ENCODE measurements at regions not wholly inside any gene's neighbourhood (a gene's known extent, or its start where the extent isn't known, plus 50 kb on each side); places are given as distances from the start of the nearest gene placed in this dataset.

DNA sequence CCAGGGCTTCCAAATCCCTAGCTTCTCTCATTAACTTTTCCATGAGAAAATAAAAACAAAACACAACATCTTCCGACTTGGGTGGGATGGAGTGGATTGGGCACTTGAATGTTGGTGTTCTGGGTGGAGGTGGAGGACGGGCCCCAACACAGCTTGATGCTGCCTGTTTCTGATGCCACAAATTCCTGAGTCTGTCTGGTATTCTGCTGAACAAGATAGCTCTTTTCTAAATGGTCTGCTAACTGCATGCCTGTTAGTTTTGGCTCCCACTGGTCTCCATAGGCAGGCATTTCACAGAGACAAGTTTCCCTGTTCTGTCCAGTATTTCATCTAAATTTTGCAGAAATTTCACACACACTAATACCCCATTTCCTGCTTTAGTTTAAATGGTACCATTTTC lies 160.9 kb upstream of the FZD8 start:
- H2AK5ac ChIP-seq (ENCODE audit: low read depth, low read length), result no peak overlapping the region
- H3K9ac ChIP-seq (ENCODE audit: low read depth, low read length, poor library complexity), result no peak overlapping the region
- H3K23ac ChIP-seq (ENCODE audit: low read depth, low read length, poor library complexity), result no peak overlapping the region
- no peak overlapping the region for H2BK12ac ChIP-seq (ENCODE audit: low read length)
- no peak overlapping the region for H3K4ac ChIP-seq (ENCODE audit: low read length)
- no peak overlapping the region for H4K91ac ChIP-seq (ENCODE audit: low read depth, low read length, poor library complexity)
- H2BK5ac ChIP-seq (ENCODE audit: low read length), result no peak overlapping the region
- H4K8ac ChIP-seq (ENCODE audit: low read depth, low read length), result no peak overlapping the region
- peak overlapping the region; percentile 45 for H3K27ac ChIP-seq (replicated peaks; ENCODE audit: low read length)
- H3K18ac ChIP-seq (ENCODE audit: low read length), result no peak overlapping the region
- no peak for DNase-seq (ENCODE audit: low spot score)
- H3K14ac ChIP-seq (ENCODE audit: low read length), result no peak overlapping the region
- no peaks in the 10 kb centered on the region for H3K36me3 ChIP-seq (replicated peaks in 1 of 2; ENCODE audit: control insufficient read depth in 2 of 2, insufficient read depth in 2 of 2, low read length in 2 of 2)
- peaks cover 0 to 5% of the 10 kb centered on the region in 2 donors for H3K4me1 ChIP-seq (ENCODE audit: control insufficient read depth in 2 of 2, insufficient read depth in 1 of 2, low read depth in 1 of 2, low read length in 2 of 2)
- no peak overlapping the region for H3K4me3 ChIP-seq (ENCODE audit: low read length in 2 of 2)
- no peak overlapping the region for H2BK15ac ChIP-seq (ENCODE audit: low read length)
- no CpG with 5 or more reads among the region's 2 CpGs for WGBS, 2 donors (ENCODE audit: extremely low coverage in 2 of 2, insufficient read length in 2 of 2, insufficient replicate concordance in 1 of 2)
- H2BK120ac ChIP-seq (ENCODE audit: low read depth, low read length), result no peak overlapping the region
- no peak overlapping the region for H3K4me2 ChIP-seq (ENCODE audit: insufficient read depth, low read length, poor library complexity, severe bottlenecking)
- no peak overlapping the region for H2AFZ ChIP-seq (ENCODE audit: low read length)
- no peaks in the 10 kb centered on the region for H3K9me3 ChIP-seq (replicated peaks in 1 of 2; ENCODE audit: control insufficient read depth in 2 of 2, insufficient read depth in 1 of 2, low read depth in 1 of 2, low read length in 2 of 2)
- no peaks in the 10 kb centered on the region for H3K79me1 ChIP-seq (ENCODE audit: low read depth, low read length)
- H3K27me3 ChIP-seq (ENCODE audit: control insufficient read depth in 3 of 3, insufficient read depth in 3 of 3, low read depth in 1 of 3, low read length in 3 of 3), result no peaks in the 10 kb centered on the region

- no peak overlapping the region for H2BK12ac ChIP-seq (ENCODE audit: low read length)
- no peak overlapping the region for H3K4ac ChIP-seq (ENCODE audit: low read length)
- no peaks in the 10 kb centered on the region for H3K27me3 ChIP-seq (ENCODE audit: control insufficient read depth in 3 of 3, insufficient read depth in 3 of 3, low read depth in 1 of 3, low read length in 3 of 3)
- no peak overlapping the region for H4K91ac ChIP-seq (ENCODE audit: low read depth, low read length, poor library complexity)
- H3K79me1 ChIP-seq (ENCODE audit: low read depth, low read length), result no peaks in the 10 kb centered on the region
- no peak overlapping the region for H2AK5ac ChIP-seq (ENCODE audit: low read depth, low read length)
- H2BK5ac ChIP-seq (ENCODE audit: low read length), result no peak overlapping the region
- no peak overlapping the region for H3K27ac ChIP-seq (replicated peaks; ENCODE audit: low read length)
- DNase-seq (ENCODE audit: low spot score), result no peak
- H3K18ac ChIP-seq (ENCODE audit: low read length), result no peak overlapping the region
- H3K4me1 ChIP-seq (ENCODE audit: control insufficient read depth in 2 of 2, insufficient read depth in 1 of 2, low read depth in 1 of 2, low read length in 2 of 2), result no peaks in the 10 kb centered on the region
- H3K9me3 ChIP-seq (replicated peaks in 1 of 2; ENCODE audit: control insufficient read depth in 2 of 2, insufficient read depth in 1 of 2, low read depth in 1 of 2, low read length in 2 of 2), result no peaks in the 10 kb centered on the region
- H3K14ac ChIP-seq (ENCODE audit: low read length), result no peak overlapping the region
- no peak overlapping the region for H3K9ac ChIP-seq (ENCODE audit: low read depth, low read length, poor library complexity)
- no CpG with 5 or more reads among the region's 2 CpGs for WGBS, 2 donors (ENCODE audit: extremely low coverage in 2 of 2, insufficient read length in 2 of 2, insufficient replicate concordance in 1 of 2)
- H2BK15ac ChIP-seq (ENCODE audit: low read length), result no peak overlapping the region
- no peak overlapping the region for H2BK120ac ChIP-seq (ENCODE audit: low read depth, low read length)
- H2AFZ ChIP-seq (ENCODE audit: low read length), result no peak overlapping the region
- H3K36me3 ChIP-seq (replicated peaks in 1 of 2; ENCODE audit: control insufficient read depth in 2 of 2, insufficient read depth in 2 of 2, low read length in 2 of 2), result no peaks in the 10 kb centered on the region
- no peak overlapping the region for H3K4me3 ChIP-seq (ENCODE audit: low read length in 2 of 2)
- no peak overlapping the region for H3K4me2 ChIP-seq (ENCODE audit: insufficient read depth, low read length, poor library complexity, severe bottlenecking)
- H4K8ac ChIP-seq (ENCODE audit: low read depth, low read length), result no peak overlapping the region
- no peak overlapping the region for H3K23ac ChIP-seq (ENCODE audit: low read depth, low read length, poor library complexity)
These were observed 155.1 kb upstream of the FZD8 start for GRCh38 chr10:35797187-35797586.

GRCh38 chr10:35795131-35795824 lies 153.2 kb upstream of the FZD8 start:
- WGBS, 2 donors (ENCODE audit: extremely low coverage in 2 of 2, insufficient read length in 2 of 2, insufficient replicate concordance in 1 of 2), result no CpG with 5 or more reads among the region's 13 CpGs

DNA sequence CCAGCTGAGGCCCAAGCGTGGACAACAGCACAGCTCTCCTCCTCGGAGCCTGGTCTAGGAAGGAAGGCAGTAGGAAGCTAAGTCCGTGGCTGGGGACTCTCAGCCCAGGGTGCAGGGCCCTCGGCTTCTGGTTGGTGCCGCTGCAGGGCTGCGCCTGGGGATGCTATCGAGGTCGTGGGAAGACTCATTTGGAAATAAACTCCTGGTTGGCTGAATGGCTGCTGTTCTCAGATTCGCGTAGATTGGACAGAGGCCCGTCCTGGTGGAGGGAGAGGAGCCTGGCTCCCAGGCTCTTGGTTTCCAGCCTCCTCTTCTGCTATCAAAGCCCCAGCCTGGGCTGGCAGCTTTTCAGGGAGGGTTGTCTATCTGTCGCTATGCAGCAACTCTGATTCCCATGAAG lies 152.6 kb upstream of the FZD8 start:
- Histone ChIP-seq H3K4me3 (ENCODE audit: low read length in 2 of 2) (peak overlapping the region in 1 of 2 donors; percentile 32), H3K18ac (ENCODE audit: low read length) (peak overlapping the region; percentile 55), H2BK15ac (ENCODE audit: low read length) (no peak overlapping the region), H3K4me2 (ENCODE audit: insufficient read depth, low read length, poor library complexity, severe bottlenecking) (no peak overlapping the region), H3K9ac (ENCODE audit: low read depth, low read length, poor library complexity) (no peak overlapping the region), H3K79me1 (ENCODE audit: low read depth, low read length) (no peaks in the 10 kb centered on the region), H2AK5ac (ENCODE audit: low read depth, low read length) (no peak overlapping the region), H4K91ac (ENCODE audit: low read depth, low read length, poor library complexity) (no peak overlapping the region), H3K9me3 (replicated peaks in 1 of 2; ENCODE audit: control insufficient read depth in 2 of 2, insufficient read depth in 1 of 2, low read depth in 1 of 2, low read length in 2 of 2) (no peaks in the 10 kb centered on the region), H2BK12ac (ENCODE audit: low read length) (peak overlapping the region; percentile 79), H4K8ac (ENCODE audit: low read depth, low read length) (no peak overlapping the region), H3K27me3 (ENCODE audit: control insufficient read depth in 3 of 3, insufficient read depth in 3 of 3, low read depth in 1 of 3, low read length in 3 of 3) (no peaks in the 10 kb centered on the region), H2AFZ (ENCODE audit: low read length) (no peak overlapping the region), H3K36me3 (replicated peaks in 1 of 2; ENCODE audit: control insufficient read depth in 2 of 2, insufficient read depth in 2 of 2, low read length in 2 of 2) (no peaks in the 10 kb centered on the region), H3K14ac (ENCODE audit: low read length) (no peak overlapping the region), H2BK5ac (ENCODE audit: low read length) (no peak overlapping the region), H3K23ac (ENCODE audit: low read depth, low read length, poor library complexity) (no peak overlapping the region), H3K4ac (ENCODE audit: low read length) (no peak overlapping the region), H2BK120ac (ENCODE audit: low read depth, low read length) (no peak overlapping the region), H3K27ac (replicated peaks; ENCODE audit: low read length) (no peak overlapping the region), H3K4me1 (ENCODE audit: control insufficient read depth in 2 of 2, insufficient read depth in 1 of 2, low read depth in 1 of 2, low read length in 2 of 2) (no peaks in the 10 kb centered on the region)
- WGBS, 2 donors (ENCODE audit: extremely low coverage in 2 of 2, insufficient read length in 2 of 2, insufficient replicate concordance in 1 of 2), result no CpG with 5 or more reads among the region's 12 CpGs
- DNase-seq (ENCODE audit: low spot score), result no peak

More at GRCh38 chr10:35795131-35795824, 153.2 kb upstream of the FZD8 start:
- no peaks in the 10 kb centered on the region for H3K36me3 ChIP-seq (replicated peaks in 1 of 2; ENCODE audit: control insufficient read depth in 2 of 2, insufficient read depth in 2 of 2, low read length in 2 of 2)
- H4K91ac ChIP-seq (ENCODE audit: low read depth, low read length, poor library complexity), result no peak overlapping the region
- H2BK15ac ChIP-seq (ENCODE audit: low read length), result no peak overlapping the region
- H3K27ac ChIP-seq (replicated peaks; ENCODE audit: low read length), result no peak overlapping the region
- no peak overlapping the region for H3K4me2 ChIP-seq (ENCODE audit: insufficient read depth, low read length, poor library complexity, severe bottlenecking)
- no peak overlapping the region for H3K4ac ChIP-seq (ENCODE audit: low read length)
- no peak overlapping the region for H2AFZ ChIP-seq (ENCODE audit: low read length)
- H3K4me1 ChIP-seq (ENCODE audit: control insufficient read depth in 2 of 2, insufficient read depth in 1 of 2, low read depth in 1 of 2, low read length in 2 of 2), result no peaks in the 10 kb centered on the region
- H2BK5ac ChIP-seq (ENCODE audit: low read length), result no peak overlapping the region
- no peak overlapping the region for H2BK12ac ChIP-seq (ENCODE audit: low read length)
- no peak overlapping the region for H3K18ac ChIP-seq (ENCODE audit: low read length)
- no peak overlapping the region for H3K14ac ChIP-seq (ENCODE audit: low read length)
- H2AK5ac ChIP-seq (ENCODE audit: low read depth, low read length), result no peak overlapping the region
- H4K8ac ChIP-seq (ENCODE audit: low read depth, low read length), result no peak overlapping the region
- no peak overlapping the region for H3K4me3 ChIP-seq (ENCODE audit: low read length in 2 of 2)
- H3K9ac ChIP-seq (ENCODE audit: low read depth, low read length, poor library complexity), result no peak overlapping the region
- H3K9me3 ChIP-seq (replicated peaks in 1 of 2; ENCODE audit: control insufficient read depth in 2 of 2, insufficient read depth in 1 of 2, low read depth in 1 of 2, low read length in 2 of 2), result no peaks in the 10 kb centered on the region
- H3K27me3 ChIP-seq (ENCODE audit: control insufficient read depth in 3 of 3, insufficient read depth in 3 of 3, low read depth in 1 of 3, low read length in 3 of 3), result no peaks in the 10 kb centered on the region
- no peak overlapping the region for H2BK120ac ChIP-seq (ENCODE audit: low read depth, low read length)
- no peak overlapping the region for H3K23ac ChIP-seq (ENCODE audit: low read depth, low read length, poor library complexity)
- H3K79me1 ChIP-seq (ENCODE audit: low read depth, low read length), result no peaks in the 10 kb centered on the region
- no peak for DNase-seq (ENCODE audit: low spot score)

All from neuronal stem cell (in vitro differentiated cells).